ENCODE measurements at regions not wholly inside any gene's neighbourhood (a gene's known extent, or its start where the extent isn't known, plus 50 kb on each side); places are given as distances from the start of the nearest gene placed in this dataset.

DNA sequence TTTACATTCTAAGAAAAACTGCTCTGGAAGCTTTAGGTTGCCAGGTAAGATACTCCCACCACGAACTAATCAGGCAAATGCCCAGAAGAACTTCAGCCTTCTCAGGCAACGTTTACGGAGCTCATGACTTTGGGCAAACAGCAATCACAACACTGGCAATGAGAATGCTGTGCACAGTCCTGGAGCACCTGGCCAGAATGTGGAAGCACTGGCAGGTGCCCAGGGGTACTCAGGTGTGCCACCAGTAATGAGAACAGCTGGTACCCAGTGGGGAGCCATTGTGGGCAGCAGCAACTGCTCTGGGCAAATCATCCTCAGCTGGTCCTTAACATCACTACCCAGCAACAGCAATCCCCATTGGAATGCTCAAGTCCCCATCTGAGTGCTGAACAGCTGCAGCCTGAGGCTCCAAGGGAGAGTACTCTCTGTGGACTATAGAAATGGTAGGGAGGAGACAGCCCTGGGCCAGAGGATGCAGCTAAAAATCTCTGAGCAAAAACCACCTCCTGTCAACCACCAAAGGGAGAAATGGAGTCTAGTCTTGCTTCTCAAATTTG, 210.0 kb downstream of the FOXO1 start:
- no peak for DNase-seq (ENCODE audit: low read depth)
- CTCF ChIA-PET, result no interaction called here
- POLR2A ChIA-PET, result no interaction called here
- H3K27me3 ChIP-seq (ENCODE audit: control insufficient read depth, insufficient read depth, low read length), result no peaks in the 10 kb centered on the region
- H3K4me3 ChIP-seq (ENCODE audit: low read depth, low read length), result no peak overlapping the region
- H3K36me3 ChIP-seq (ENCODE audit: control insufficient read depth, insufficient read depth, low read length), result no peaks in the 10 kb centered on the region
- TF ChIP-seq, protein P1, sequence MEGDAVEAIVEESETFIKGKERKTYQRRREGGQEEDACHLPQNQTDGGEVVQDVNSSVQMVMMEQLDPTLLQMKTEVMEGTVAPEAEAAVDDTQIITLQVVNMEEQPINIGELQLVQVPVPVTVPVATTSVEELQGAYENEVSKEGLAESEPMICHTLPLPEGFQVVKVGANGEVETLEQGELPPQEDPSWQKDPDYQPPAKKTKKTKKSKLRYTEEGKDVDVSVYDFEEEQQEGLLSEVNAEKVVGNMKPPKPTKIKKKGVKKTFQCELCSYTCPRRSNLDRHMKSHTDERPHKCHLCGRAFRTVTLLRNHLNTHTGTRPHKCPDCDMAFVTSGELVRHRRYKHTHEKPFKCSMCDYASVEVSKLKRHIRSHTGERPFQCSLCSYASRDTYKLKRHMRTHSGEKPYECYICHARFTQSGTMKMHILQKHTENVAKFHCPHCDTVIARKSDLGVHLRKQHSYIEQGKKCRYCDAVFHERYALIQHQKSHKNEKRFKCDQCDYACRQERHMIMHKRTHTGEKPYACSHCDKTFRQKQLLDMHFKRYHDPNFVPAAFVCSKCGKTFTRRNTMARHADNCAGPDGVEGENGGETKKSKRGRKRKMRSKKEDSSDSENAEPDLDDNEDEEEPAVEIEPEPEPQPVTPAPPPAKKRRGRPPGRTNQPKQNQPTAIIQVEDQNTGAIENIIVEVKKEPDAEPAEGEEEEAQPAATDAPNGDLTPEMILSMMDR (IDR thresholded peaks at IDR 0.05; ENCODE audit: insufficient read depth, low read depth, low read length), result no peak

DNA sequence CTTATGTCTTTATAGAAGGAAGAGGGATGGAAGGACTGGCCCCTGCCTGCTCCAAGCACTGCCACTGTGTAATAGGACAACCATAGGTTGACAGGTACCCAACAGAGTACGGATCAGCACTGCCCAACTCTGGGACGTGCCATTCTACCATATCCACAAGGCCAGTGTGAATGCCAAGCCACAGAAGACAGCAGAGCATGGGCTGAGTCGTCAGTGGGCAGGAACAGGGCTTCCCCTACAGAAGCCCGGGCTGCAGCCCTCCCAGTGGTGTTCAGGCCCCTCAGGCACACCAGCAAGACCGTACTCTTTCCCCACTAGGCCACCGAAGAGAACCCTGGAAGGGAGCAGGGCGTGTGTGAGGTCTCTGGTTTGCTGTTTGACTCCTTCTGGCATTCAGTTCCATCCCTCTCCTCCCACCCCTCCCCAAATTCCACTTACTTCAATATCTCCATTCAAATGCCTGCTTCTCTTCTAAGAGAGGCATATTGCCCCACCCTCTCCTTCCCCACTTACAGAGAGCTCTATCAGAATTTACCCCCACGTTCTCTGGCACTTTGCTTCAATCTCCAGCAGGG, 209.4 kb downstream of the FOXO1 start:
- CTCF ChIA-PET, result interaction anchor here (1.5 kb wide), 1 partner anchor 10 kb away, joined by 3 read pairs; no protein-coding TSS in a partner anchor
- H3K27me3 ChIP-seq (ENCODE audit: control insufficient read depth, insufficient read depth, low read length), result no peaks in the 10 kb centered on the region
- POLR2A ChIA-PET, result no interaction called here
- DNase-seq (ENCODE audit: low read depth), result no peak
- H3K36me3 ChIP-seq (ENCODE audit: control insufficient read depth, insufficient read depth, low read length), result no peaks in the 10 kb centered on the region
- H3K4me3 ChIP-seq (ENCODE audit: low read depth, low read length), result no peak overlapping the region
- TF ChIP-seq, protein P1 (IDR thresholded peaks at IDR 0.05; ENCODE audit: insufficient read depth, low read depth, low read length), result no peak

DNA sequence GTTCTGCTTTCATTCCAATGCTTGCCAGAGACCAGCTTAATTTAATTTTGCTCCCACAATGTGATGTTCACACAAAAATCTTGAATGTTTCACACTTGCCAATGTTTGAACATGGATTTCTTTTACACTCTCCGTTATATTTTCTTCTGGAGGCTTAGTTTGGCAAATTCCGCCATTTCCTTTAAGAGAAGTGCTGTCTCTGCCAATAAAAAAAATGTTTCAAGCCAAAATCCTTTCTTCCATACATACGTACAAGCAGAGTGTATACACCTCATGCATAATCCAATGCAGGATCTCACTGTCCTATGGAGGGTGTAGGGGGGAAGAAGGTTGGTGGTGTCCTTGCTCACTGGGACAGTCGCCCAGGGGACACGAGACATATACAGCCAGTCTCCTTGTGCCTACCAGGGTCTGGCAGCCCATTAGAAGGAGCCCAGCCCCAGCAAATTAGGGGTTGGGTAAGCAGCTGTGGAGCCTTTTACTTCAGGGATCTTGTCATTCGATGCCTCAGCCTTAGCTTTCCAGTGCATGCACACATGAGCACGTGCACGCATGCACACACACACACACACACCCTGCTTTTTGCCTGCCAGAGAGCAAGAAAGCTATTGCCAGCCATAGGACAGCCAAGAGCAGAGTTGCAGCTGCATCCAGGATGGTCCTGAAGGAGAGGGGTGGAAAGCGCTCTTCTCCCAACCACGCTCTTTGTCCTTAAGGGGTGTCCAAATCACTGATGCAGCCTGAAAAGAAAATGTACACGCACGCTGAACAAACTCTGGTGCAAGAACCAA, 208.3 kb downstream of the FOXO1 start:
- Histone ChIP-seq H3K36me3 (ENCODE audit: control insufficient read depth, insufficient read depth, low read length) (no peaks in the 10 kb centered on the region), H3K27me3 (ENCODE audit: control insufficient read depth, insufficient read depth, low read length) (no peaks in the 10 kb centered on the region), H3K4me3 (ENCODE audit: low read depth, low read length) (no peak overlapping the region)
- CTCF ChIA-PET, result interaction anchor here (0.9 to 1.5 kb wide), 2 partner anchors 9 kb away, joined by 3 read pairs; no protein-coding TSS in a partner anchor
- POLR2A ChIA-PET, result no interaction called here
- TF ChIP-seq, protein P1 (IDR thresholded peaks at IDR 0.05; ENCODE audit: insufficient read depth, low read depth, low read length), result no peak
- no peak for DNase-seq (ENCODE audit: low read depth)

DNA sequence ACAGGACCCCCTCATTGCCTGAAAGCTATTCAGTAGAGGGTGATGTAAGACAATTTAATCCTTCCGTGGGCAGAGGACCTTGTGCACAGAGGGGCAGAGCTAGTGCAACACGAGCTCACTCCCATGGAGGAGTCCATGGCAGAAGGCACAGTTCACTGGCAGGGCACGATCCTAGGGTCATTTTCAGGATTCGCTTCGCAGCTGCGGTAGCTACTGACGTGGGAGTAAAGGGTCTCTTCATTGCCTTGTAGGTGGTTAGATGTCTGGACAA, 207.8 kb downstream of the FOXO1 start:
- no peak for DNase-seq (ENCODE audit: low read depth)
- POLR2A ChIA-PET, result no interaction called here

DNA sequence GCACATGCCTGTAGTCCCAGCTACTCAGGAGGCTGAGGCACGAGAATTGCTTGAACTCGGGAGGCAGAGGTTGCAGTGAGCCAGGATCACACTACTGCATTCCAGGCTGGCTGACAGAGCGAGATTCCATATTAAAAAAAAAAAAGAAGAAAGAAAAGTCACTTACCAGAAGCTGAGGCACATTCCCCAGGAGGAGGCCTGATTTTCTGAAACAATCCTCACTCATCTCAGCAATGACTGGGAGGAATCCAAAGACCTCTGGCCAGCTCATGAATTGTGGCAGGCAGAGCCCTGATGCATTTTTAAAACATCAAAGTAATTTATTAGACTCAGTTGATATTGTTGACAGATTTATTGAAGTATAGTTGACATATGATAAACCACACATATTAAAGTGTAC, 206.3 kb downstream of the FOXO1 start:
- Histone ChIP-seq H3K27me3 (ENCODE audit: control insufficient read depth, insufficient read depth, low read length) (no peaks in the 10 kb centered on the region), H3K4me3 (ENCODE audit: low read depth, low read length) (no peak overlapping the region), H3K36me3 (ENCODE audit: control insufficient read depth, insufficient read depth, low read length) (no peaks in the 10 kb centered on the region)
- TF ChIP-seq, protein P1 (IDR thresholded peaks at IDR 0.05; ENCODE audit: insufficient read depth, low read depth, low read length), result no peak
- ChIA-PET POLR2A (interaction anchor here (0.6 kb wide), 1 partner anchor 339 kb away, joined by 3 read pairs; no protein-coding TSS in a partner anchor), CTCF (interaction anchor here (1.5 kb wide), 1 partner anchor 13 kb away, joined by 5 read pairs; no protein-coding TSS in a partner anchor)
- peak; percentile 31 for DNase-seq (ENCODE audit: low read depth)

More for the DNA sequence above, 207.8 kb downstream of the FOXO1 start:
- Histone ChIP-seq H3K27me3 (ENCODE audit: control insufficient read depth, insufficient read depth, low read length) (no peaks in the 10 kb centered on the region), H3K4me3 (ENCODE audit: low read depth, low read length) (no peak overlapping the region), H3K36me3 (ENCODE audit: control insufficient read depth, insufficient read depth, low read length) (no peaks in the 10 kb centered on the region)
- CTCF ChIA-PET, result interaction anchor here (0.9 to 1.5 kb wide), 3 partner anchors 8 to 15 kb away, joined by 3 to 5 read pairs (median 3); no protein-coding TSS in a partner anchor
- TF ChIP-seq, protein P1 (IDR thresholded peaks at IDR 0.05; ENCODE audit: insufficient read depth, low read depth, low read length), result no peak
